ENCODE measurements at regions not wholly inside any gene's neighbourhood (a gene's known extent, or its start where the extent isn't known, plus 50 kb on each side); places are given as distances from the start of the nearest gene placed in this dataset.

- TF ChIP-seq MAX (IDR thresholded peaks at IDR 0.05) (no peak), MYC (IDR thresholded peaks at IDR 0.05; ENCODE audit: borderline replicate concordance, low read length) (no peak), RFX5 (IDR thresholded peaks at IDR 0.05) (no peak)
- TF ChIP-seq, protein P1, sequence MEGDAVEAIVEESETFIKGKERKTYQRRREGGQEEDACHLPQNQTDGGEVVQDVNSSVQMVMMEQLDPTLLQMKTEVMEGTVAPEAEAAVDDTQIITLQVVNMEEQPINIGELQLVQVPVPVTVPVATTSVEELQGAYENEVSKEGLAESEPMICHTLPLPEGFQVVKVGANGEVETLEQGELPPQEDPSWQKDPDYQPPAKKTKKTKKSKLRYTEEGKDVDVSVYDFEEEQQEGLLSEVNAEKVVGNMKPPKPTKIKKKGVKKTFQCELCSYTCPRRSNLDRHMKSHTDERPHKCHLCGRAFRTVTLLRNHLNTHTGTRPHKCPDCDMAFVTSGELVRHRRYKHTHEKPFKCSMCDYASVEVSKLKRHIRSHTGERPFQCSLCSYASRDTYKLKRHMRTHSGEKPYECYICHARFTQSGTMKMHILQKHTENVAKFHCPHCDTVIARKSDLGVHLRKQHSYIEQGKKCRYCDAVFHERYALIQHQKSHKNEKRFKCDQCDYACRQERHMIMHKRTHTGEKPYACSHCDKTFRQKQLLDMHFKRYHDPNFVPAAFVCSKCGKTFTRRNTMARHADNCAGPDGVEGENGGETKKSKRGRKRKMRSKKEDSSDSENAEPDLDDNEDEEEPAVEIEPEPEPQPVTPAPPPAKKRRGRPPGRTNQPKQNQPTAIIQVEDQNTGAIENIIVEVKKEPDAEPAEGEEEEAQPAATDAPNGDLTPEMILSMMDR (IDR thresholded peaks at IDR 0.05), result no peak
Measured at GRCh38 chr2:15826273-15826717, 114.1 kb upstream of the MYCN start.

Data from A549 (cell line).